Lung (tissue), 11 donors: ENCODE measurements at regions not wholly inside any gene's neighbourhood (a gene's known extent, or its start where the extent isn't known, plus 50 kb on each side); places are given as distances from the start of the nearest gene placed in this dataset.

Experiments
- ATAC-seq: fragments of 200-7000 bp; cut with Tn5 transposase; one replicate; pipeline ENCODE4 v1.9.1; 2020; ENCODE audit warnings: moderate number of reproducible peaks; ENCODE audit not compliant: insufficient read depth, low FRiP score
- DNase-seq, 3 donors: peaks; one replicate each; pipeline ENCODE4 v3.0.0-alpha.2; 2013 to 2017
- H3K27ac ChIP-seq, 2 donors: one replicate each; pipeline ENCODE4 v1.5.1; 2013; ENCODE audit warnings: mild to moderate bottlenecking in 2 of 2, moderate library complexity in 2 of 2, control low read depth in 1 of 2, inconsistent platforms in 1 of 2, low read depth in 1 of 2, low read length in 1 of 2
- H3K27me3 ChIP-seq, 3 donors: one replicate each; pipeline ENCODE4 v1.5.1; 2013; ENCODE audit warnings: low read length in 2 of 3; ENCODE audit not compliant: control insufficient read depth in 3 of 3, insufficient read depth in 3 of 3
- H3K36me3 ChIP-seq, 4 donors: one replicate each; pipeline ENCODE4 v1.5.1; 2013; ENCODE audit warnings: low read length in 4 of 4, mild to moderate bottlenecking in 1 of 4, moderate library complexity in 1 of 4; ENCODE audit not compliant: control insufficient read depth in 4 of 4, insufficient read depth in 4 of 4
- H3K4me1 ChIP-seq, 5 donors: one replicate each; pipeline ENCODE4 v1.5.1; 2013; ENCODE audit warnings: low read length in 5 of 5, mild to moderate bottlenecking in 2 of 5, moderate library complexity in 1 of 5; ENCODE audit not compliant: control insufficient read depth in 5 of 5, insufficient read depth in 5 of 5
- H3K4me3 ChIP-seq: one replicate; pipeline ENCODE4 v1.5.1; 2013; ENCODE audit warnings: mild to moderate bottlenecking, control low read depth, moderate library complexity
- H3K9ac ChIP-seq, 2 donors: one replicate each; pipeline ENCODE4 v1.5.1; 2013; ENCODE audit warnings: low read length in 2 of 2, control low read depth in 1 of 2; ENCODE audit not compliant: insufficient read depth in 1 of 2
- H3K9me3 ChIP-seq, 4 donors: one replicate each; pipeline ENCODE4 v1.5.1; 2013; ENCODE audit warnings: low read length in 3 of 4, mild to moderate bottlenecking in 1 of 4, moderate library complexity in 1 of 4; ENCODE audit not compliant: control insufficient read depth in 4 of 4, insufficient read depth in 3 of 4
- CTCF ChIP-seq: IDR thresholded peaks from 2 replicates; pipeline ENCODE4 v1.5.1; 2012; ENCODE audit warnings: mild to moderate bottlenecking; ENCODE audit errors: control extremely low read depth, extremely low read depth
- WGBS, 2 donors: extraction: QIAGEN DNeasy Blood & Tissue Kit; methylation state at CpG; one replicate each; pipeline ENCODE4 v1.1.7; 2013; 5-methylcytosine and 5-hydroxymethylcytosine counted together
- donor health status: control.
- donor health status: control.
- donor health status: Bipolar disorder and iron deficiency.
- donor health status: healthy.
- donor health status: DM: yes; HTN: yes; CAD: no.

- no peaks in the 10 kb centered on the region for H3K27me3 ChIP-seq
- DNase-seq (no peak), ATAC-seq (no peak)
- no peaks in the 10 kb centered on the region for H3K9me3 ChIP-seq
- no peak for TF ChIP-seq CTCF
- no peak overlapping the region for H3K27ac ChIP-seq
- no peak overlapping the region for H3K9ac ChIP-seq
- H3K4me1 ChIP-seq: no peaks in the 10 kb centered on the region
- H3K4me3 ChIP-seq: no peak overlapping the region
- WGBS, 2 donors: 69 to 83% methylated on average over 2 of the region's 2 CpGs
- no peaks in the 10 kb centered on the region for H3K36me3 ChIP-seq
Observed at GRCh38 chr7:80054356-80054755, 80.3 kb upstream of the GNAI1 start.

GRCh38 chr7:80053124-80053523 lies 81.5 kb upstream of the GNAI1 start:
- no peak overlapping the region for H3K27ac ChIP-seq
- no peak for TF ChIP-seq CTCF

GRCh38 chr7:80047856-80048459 lies 86.7 kb upstream of the GNAI1 start:
- ATAC-seq: no peak
- 53 to 74% methylated on average over 1 of the region's 1 CpG for WGBS, 2 donors
- no peaks in the 10 kb centered on the region for H3K36me3 ChIP-seq

More at GRCh38 chr7:80053124-80053523, 81.5 kb upstream of the GNAI1 start:
- no peaks in the 10 kb centered on the region for H3K27me3 ChIP-seq
- H3K4me1 ChIP-seq: no peaks in the 10 kb centered on the region
- no peak overlapping the region for H3K4me3 ChIP-seq
- ATAC-seq (no peak), DNase-seq (peak in 1 of 3 donors; percentile 16)
- H3K36me3 ChIP-seq: no peaks in the 10 kb centered on the region
- 84 to 85% methylated on average over 2 of the region's 2 CpGs for WGBS, 2 donors
- H3K9me3 ChIP-seq: no peaks in the 10 kb centered on the region
- H3K9ac ChIP-seq: no peak overlapping the region

More at GRCh38 chr7:80047856-80048459, 86.7 kb upstream of the GNAI1 start:
- no peak overlapping the region for H3K27ac ChIP-seq
- no peaks in the 10 kb centered on the region for H3K27me3 ChIP-seq
- H3K4me1 ChIP-seq: peaks cover 0 to 8% (median 0%) of the 10 kb centered on the region in 5 donors
- TF ChIP-seq CTCF: no peak
- no peak overlapping the region for H3K4me3 ChIP-seq
- H3K9me3 ChIP-seq: peaks cover 0 to 6% (median 0%) of the 10 kb centered on the region in 4 donors
- peak in 1 of 3 donors; percentile 48 for DNase-seq
- H3K9ac ChIP-seq: no peak overlapping the region
